SU-DHL-6 (cell line): ENCODE measurements at regions not wholly inside any gene's neighbourhood (a gene's known extent, or its start where the extent isn't known, plus 50 kb on each side); places are given as distances from the start of the nearest gene placed in this dataset.
"Not testable (repeated sequence)": the region's sequence is repeated elsewhere in the genome, so short reads cannot be mapped to it uniquely, and the experiment has no call there.

Source experiments
- H2AFZ ChIP-seq: fragments of 200-600 bp; sonication (generic); 2 replicates; pipeline ENCODE4 v1.6.1; 2014; ENCODE audit warnings: low read depth, mild to moderate bottlenecking, moderate library complexity, mixed read lengths, antibody characterized with exemption, low read length; ENCODE audit not compliant: severe bottlenecking
- H3F3A ChIP-seq: fragments of 200-600 bp; shearing (Covaris generic); 2 replicates; pipeline ENCODE4 v1.6.0; 2016; ENCODE audit warnings: antibody characterized with exemption, mild to moderate bottlenecking; ENCODE audit not compliant: insufficient read depth
- H3K27ac ChIP-seq: fragments of 200-600 bp; sonication (generic); 2 replicates; pipeline ENCODE4 v1.5.1; 2016; ENCODE audit warnings: low read depth, mild to moderate bottlenecking, low read length, moderate library complexity, mixed read lengths
- H3K27me3 ChIP-seq: fragments of 200-600 bp; sonication (generic), shearing (Covaris generic); 2 replicates; pipeline ENCODE4 v1.6.0; 2014; ENCODE audit warnings: mild to moderate bottlenecking, low read length
- H3K36me3 ChIP-seq: fragments of 200-600 bp; sonication (generic); 2 replicates; pipeline ENCODE4 v1.6.1; 2014; ENCODE audit warnings: mild to moderate bottlenecking, low read length, mixed read lengths
- H3K4me2 ChIP-seq: fragments of 300-600, 200-600 bp; shearing (Covaris generic), sonication (generic); 2 replicates; pipeline ENCODE4 v1.6.0; 2014; ENCODE audit warnings: low read length, low read depth, mild to moderate bottlenecking; ENCODE audit not compliant: poor library complexity, severe bottlenecking
- H3K4me3 ChIP-seq: fragments of 200-600 bp; sonication (generic); 2 replicates; pipeline ENCODE4 v1.5.1; 2014; ENCODE audit warnings: antibody characterized with exemption, low read length, mild to moderate bottlenecking, mixed read lengths; ENCODE audit not compliant: insufficient read depth, poor library complexity, severe bottlenecking
- H3K79me2 ChIP-seq: fragments of 200-600 bp; sonication (generic); 2 replicates; pipeline ENCODE4 v1.6.1; 2014; ENCODE audit warnings: mild to moderate bottlenecking, low read length, moderate library complexity; ENCODE audit not compliant: insufficient read depth
- H3K9ac ChIP-seq: fragments of 200-600 bp; sonication (generic); 2 replicates; pipeline ENCODE4 v1.7.0; 2014; ENCODE audit warnings: mild to moderate bottlenecking, low read length
- H3K9me2 ChIP-seq: fragments of 200-600 bp; sonication (generic); replicated peaks from 2 replicates; pipeline ENCODE4 v1.6.1; 2014; ENCODE audit warnings: low read length; ENCODE audit not compliant: insufficient read depth
- H3K9me3 ChIP-seq: fragments of 200-600 bp; sonication (generic); 2 replicates; pipeline ENCODE4 v1.6.1; 2014; ENCODE audit warnings: low read length, mixed read lengths; ENCODE audit not compliant: insufficient read depth
- H4K20me1 ChIP-seq: fragments of 200-600 bp; sonication (generic); 2 replicates; pipeline ENCODE4 v1.6.1; 2014; ENCODE audit warnings: low read depth, mild to moderate bottlenecking, antibody characterized with exemption, low read length, moderate library complexity, mixed read lengths
- CTCF ChIP-seq: fragments of 200-600 bp; sonication (generic); IDR thresholded peaks from one replicate; pipeline ENCODE4 v1.5.1; 2017; ENCODE audit warnings: antibody characterized with exemption, mild to moderate bottlenecking, low read length, moderate library complexity; ENCODE audit not compliant: insufficient read depth, poor library complexity, severe bottlenecking
- EZH2phosphoT487 ChIP-seq: fragments of 200-600 bp; sonication (generic), shearing (Covaris generic); conservative IDR thresholded peaks from 2 replicates; pipeline ENCODE4 v1.6.1; 2018; ENCODE audit warnings: mild to moderate bottlenecking, antibody characterized with exemption, low read length, moderate library complexity, mixed read lengths

- Histone ChIP-seq H3K27ac (no peak overlapping the region), H3K4me2 (no peak overlapping the region), H3K36me3 (no peaks in the 10 kb centered on the region), H2AFZ (no peak overlapping the region), H3K27me3 (no peaks in the 10 kb centered on the region), H3K4me3 (no peak overlapping the region), H3K9me3 (no peaks in the 10 kb centered on the region), H3F3A (no peaks in the 10 kb centered on the region), H3K9ac (no peak overlapping the region), H3K79me2 (no peaks in the 10 kb centered on the region), H3K9me2 (0 out of 2 replicates have a peak, but pooled peaks cover 5% of the 10 kb centered on the region), H4K20me1 (no peaks in the 10 kb centered on the region)
- TF ChIP-seq EZH2phosphoT487, result no peak
- no peak for TF ChIP-seq CTCF
Measured at GRCh38 chr5:117315170-117315569, 740.5 kb upstream of the SEMA6A start.

DNA sequence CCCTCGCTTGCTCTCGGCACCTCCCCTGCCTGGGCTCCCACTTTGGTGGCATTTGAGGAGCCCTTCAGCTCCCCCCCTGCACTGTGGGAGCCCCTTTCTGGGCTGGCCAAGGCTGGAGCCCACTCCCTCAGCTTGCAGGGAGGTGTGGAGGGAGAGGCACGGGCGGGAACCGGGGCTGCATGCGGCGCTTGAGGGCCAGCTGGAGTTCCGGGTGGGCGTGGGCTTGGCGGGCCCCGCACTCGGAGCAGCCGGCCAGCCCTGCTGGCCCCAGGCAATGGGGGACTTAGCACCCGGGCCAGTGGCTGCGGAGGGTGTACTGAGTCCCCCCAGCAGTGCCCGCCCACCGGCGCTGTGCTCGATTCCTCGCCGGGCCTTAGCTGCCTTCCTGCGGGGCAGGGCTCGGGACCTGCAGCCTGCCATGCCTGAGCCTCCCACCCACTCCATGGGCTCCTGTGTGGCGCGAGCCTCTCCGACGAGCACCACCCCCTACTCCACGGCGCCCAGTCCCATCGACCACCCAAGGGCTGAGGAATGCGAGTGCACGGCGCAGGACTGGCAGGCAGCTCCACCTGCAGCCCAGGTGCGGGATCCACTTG lies 730.0 kb upstream of the SEMA6A start:
- H2AFZ ChIP-seq, H3K9me3 ChIP-seq, H3K79me2 ChIP-seq, H3K9me2 ChIP-seq, H3K4me3 ChIP-seq, H3K27me3 ChIP-seq, H3K27ac ChIP-seq, H4K20me1 ChIP-seq, H3F3A ChIP-seq, H3K36me3 ChIP-seq, H3K9ac ChIP-seq, H3K4me2 ChIP-seq: not testable (repeated sequence)

DNA sequence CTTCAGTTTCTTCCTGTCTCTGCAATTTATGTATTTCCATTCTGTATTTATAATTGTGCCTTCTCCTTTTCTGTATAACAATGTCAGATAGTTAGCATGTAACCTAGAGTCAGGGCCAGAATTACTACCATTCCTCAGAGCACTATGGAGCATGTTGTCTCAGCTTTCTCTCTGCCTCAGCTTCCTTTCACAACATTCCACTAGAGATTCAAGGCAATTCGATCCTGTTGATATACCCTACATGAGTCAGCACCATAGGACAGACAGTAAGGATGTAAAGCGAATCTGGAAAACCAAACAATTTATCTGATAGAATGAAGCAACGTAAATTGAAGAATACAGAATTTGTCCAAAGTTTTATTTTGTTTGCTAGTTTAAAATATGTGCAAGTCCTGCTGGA lies 728.3 kb upstream of the SEMA6A start:
- Histone ChIP-seq H4K20me1 (no peaks in the 10 kb centered on the region), H3K9ac (no peak overlapping the region), H3K9me2 (no peaks in the 10 kb centered on the region), H3F3A (no peaks in the 10 kb centered on the region), H3K4me2 (no peak overlapping the region), H3K9me3 (no peaks in the 10 kb centered on the region), H3K27ac (no peak overlapping the region), H2AFZ (no peak overlapping the region), H3K4me3 (no peak overlapping the region), H3K36me3 (no peaks in the 10 kb centered on the region), H3K79me2 (no peaks in the 10 kb centered on the region), H3K27me3 (no peaks in the 10 kb centered on the region)
- TF ChIP-seq CTCF (no peak), EZH2phosphoT487 (no peak)

GRCh38 chr5:117302473-117302872 lies 727.9 kb upstream of the SEMA6A start:
- TF ChIP-seq CTCF (no peak), EZH2phosphoT487 (no peak)
- no peak overlapping the region for H3K9ac ChIP-seq
- no peaks in the 10 kb centered on the region for H3K9me3 ChIP-seq
- no peak overlapping the region for H2AFZ ChIP-seq
- H3K9me2 ChIP-seq, result no peaks in the 10 kb centered on the region
- H3K79me2 ChIP-seq, result no peaks in the 10 kb centered on the region
- no peak overlapping the region for H3K4me3 ChIP-seq
- no peak overlapping the region for H3K4me2 ChIP-seq
- H4K20me1 ChIP-seq, result no peaks in the 10 kb centered on the region
- H3K27ac ChIP-seq, result no peak overlapping the region
- no peaks in the 10 kb centered on the region for H3F3A ChIP-seq
- no peaks in the 10 kb centered on the region for H3K27me3 ChIP-seq
- no peaks in the 10 kb centered on the region for H3K36me3 ChIP-seq
